Stimulated activated CD4-positive, alpha-beta T cell treated with anti-CD3 and anti-CD28 coated beads, Interleukin-2, amount 100 ng/mL, for 4 hours (primary cell): ENCODE measurements at regions not wholly inside any gene's neighbourhood (a gene's known extent, or its start where the extent isn't known, plus 50 kb on each side); places are given as distances from the start of the nearest gene placed in this dataset.
"Not testable (repeated sequence)": the region's sequence is repeated elsewhere in the genome, so short reads cannot be mapped to it uniquely, and the experiment has no call there.

ENCODE experiments used
- DNase-seq: peaks from one replicate; pipeline ENCODE4 v3.0.0-alpha.2; 2020; ENCODE audit warnings: low read depth

DNA sequence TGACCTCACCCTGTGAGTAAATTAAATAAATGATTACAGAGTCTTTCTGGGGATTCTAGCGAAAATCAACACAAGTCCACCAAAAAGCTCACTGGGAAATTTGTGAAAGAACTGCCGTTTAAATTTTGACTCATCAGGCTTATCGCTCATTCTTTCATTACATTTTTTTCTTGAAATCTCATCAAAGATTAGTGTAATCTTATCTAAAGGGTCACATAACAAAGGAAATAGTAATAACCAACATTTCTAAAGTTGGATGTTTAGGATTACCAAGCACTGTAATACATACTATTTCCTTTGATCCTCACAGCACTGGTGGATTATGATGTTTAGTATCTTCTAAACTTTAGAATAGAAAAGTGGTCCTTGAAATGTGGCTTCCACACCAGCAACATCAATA, 111.1 kb upstream of the CBLB start:
- DNase-seq, result no peak

DNA sequence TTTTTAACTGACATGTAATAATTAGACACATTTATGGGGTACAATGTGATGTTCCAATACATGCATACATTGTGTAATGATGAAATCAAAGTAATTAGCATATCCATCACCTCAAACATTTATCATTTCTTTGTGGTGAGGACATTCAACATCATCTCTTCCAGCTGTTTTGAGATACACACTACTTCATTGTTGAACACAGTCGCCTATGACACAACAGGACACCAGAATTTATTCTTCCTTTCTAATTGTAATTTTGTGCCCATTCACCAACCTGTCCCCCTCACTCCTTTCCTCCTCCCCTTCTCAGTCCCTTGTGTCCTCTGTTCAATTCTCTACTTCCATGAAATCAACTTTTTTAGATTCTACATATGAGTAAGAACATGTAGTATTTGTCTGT, 113.4 kb upstream of the CBLB start:
- no peak for DNase-seq

DNA sequence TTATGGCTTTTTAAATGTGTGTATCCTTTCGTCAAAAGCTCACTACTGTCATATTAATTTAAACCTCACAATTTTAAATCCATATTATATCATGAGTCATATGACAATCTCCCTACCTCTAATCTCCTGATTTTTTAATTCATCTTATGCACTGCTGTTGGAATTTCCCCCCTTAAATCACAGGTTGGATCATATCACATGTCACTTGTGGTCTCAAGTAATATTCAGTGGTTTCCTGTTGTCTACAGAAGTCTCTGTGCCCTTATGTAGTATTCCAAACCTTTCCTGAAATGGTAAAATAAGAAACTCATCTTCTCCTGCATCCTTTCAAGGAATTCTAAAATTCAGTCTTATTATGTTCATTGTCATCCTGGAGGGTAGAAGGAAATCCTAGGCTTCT, 116.0 kb upstream of the CBLB start:
- no peak for DNase-seq

DNA sequence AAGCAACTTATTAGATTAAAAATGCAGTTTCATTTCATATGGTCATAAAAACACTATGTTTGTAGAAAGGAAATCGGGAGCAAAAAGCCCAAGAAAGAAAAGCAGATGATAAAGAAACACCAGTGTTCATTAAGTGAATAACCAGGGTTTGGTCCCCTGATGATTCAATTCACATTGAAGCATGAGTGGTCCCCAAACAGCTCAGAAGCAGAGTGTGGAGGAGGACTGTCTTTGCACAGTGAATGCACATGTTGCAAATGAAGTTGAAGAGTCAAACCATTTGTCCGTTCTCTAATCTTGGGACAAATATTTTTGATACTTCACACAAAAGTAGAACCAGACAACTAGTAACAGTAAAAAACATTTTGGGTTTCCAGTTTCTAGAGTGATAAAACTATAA, 117.5 kb upstream of the CBLB start:
- not testable (repeated sequence) for DNase-seq

DNA sequence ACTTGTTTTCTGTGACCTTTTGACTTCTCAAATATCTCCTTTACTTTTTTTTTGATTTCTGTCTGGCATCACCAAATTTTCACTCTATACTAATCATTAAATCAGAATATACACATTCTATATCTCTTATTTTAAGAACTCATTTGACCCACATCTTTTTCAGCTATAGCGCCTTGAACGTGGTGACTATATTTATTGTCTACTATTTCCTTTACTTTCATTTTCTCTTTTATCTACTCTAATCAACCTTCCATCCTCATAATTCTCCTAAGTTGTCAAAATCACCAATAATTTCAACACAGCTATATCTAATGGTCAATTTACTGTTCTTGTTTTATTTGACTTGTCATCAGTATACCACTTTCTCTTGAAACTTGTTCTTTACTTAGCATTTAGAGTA, 119.0 kb upstream of the CBLB start:
- DNase-seq, result no peak

DNA sequence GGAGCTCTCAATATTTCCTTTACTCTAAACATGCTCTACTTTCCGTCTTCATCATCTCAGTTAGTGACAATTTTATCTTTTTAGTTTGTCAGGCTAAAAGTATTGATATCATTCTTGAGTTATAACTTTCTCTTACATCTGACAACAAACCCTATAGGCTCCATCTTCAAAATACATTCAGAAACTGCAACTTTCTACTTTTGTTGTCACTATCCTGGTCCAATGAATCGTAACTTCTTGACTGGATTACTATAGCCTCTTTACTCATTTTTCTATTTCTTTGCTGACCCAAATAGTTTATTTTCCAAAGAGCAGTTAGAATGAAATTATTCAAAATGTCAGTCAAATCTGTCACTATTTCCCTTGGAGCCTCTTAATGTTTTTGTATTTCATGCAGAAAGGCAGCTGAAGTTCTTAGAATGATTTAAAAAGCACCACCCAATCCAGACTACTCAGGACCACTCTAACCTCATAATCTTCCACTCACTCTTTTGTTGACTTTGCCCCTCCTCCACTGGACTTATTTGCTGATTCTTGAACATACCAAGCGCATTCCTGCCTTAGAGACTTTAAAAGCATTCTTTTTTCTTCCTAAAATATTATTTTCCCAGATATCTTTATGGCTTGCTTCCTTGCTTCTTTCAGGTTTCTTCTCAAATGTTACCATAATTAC, 119.9 kb upstream of the CBLB start:
- DNase-seq, result no peak

DNA sequence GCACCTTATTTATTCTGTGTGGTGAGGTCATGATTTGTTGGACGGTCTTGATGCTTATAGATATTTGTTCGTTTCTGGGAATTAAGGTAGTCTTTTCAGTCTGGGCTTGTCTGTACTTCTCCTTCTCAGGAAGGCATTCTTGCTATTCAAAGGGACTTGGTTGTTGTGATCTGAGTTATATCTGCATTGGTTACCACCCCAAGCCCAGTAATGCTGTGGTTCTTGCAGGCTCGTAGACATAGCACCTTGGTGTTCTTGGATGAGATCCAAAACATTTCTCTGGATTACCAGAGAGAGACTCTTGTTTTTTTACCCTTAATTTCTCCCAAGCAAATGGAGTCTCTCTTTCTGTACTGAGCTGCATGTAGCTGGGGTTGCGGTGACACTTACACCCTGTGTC, 128.0 kb upstream of the CBLB start:
- DNase-seq, result no peak

DNA sequence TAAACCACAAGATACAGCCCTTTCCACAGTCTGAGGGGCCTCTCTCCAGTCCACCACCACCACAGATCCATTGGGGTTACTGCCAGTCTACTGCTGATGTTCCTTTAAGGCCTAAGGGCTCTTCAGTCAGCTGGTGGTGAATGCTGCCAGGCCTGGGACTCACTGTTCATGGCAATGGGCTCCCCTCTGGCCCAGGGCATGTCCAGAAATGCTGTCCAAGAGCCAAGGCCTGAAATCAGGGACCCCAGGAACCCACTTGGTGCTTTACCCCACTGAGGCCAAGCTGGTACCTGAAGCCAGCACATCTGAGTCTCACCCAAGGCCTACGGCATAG, 128.6 kb upstream of the CBLB start:
- DNase-seq, result no peak

DNA sequence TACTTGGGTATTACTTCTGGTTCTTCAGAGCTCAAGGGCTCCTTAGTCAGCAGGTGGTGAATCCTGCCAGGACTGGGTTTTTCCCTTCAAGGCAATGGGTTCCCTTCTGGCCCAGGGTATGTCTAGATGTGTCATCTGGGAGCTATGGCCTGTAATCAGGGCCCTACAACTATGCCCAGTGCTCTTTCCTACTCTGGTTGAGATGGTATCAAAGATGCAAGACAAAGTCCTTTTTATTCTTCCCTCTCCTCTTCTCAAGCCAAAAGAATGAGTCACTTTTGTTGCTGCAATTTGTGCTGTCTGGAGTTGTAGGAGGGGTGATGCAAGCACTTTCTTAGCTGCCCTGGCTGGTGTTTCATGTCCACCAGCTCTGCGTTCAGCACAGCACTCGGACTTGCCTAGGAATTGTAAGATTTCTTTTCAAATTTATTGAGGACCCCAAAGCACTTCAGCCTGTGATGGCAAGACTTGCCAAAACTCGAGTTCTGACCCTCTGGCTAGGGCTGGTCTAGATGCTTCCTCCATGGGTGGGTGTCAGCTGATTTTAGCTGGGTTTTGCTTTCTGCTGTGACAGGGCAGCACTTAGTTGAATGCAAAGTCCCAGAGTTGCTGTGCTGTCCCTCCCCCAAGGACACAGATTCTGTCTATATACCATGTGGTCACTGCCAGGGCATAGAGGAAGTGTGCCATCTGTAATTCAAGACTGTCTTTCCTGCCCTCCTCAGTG, 129.2 kb upstream of the CBLB start:
- no peak for DNase-seq

DNA sequence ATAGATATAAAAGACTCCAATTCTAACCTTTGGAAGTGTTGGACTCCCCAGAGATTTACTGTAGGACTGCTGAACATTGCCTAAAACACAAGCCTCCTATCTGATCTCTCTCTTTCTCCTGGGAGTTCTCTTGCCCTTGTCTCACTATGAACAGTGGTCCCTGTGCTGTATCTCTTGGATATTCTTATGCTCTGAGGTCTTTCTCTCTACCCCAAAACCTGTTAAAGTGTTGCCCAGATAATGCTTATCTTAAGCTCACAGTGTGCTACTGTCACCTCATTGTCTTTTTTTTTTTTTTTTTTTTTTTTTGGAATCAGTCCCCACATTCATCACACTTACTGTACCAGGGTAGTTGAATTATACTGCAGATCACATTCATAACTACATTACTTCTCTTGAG, 131.0 kb upstream of the CBLB start:
- no peak for DNase-seq

DNA sequence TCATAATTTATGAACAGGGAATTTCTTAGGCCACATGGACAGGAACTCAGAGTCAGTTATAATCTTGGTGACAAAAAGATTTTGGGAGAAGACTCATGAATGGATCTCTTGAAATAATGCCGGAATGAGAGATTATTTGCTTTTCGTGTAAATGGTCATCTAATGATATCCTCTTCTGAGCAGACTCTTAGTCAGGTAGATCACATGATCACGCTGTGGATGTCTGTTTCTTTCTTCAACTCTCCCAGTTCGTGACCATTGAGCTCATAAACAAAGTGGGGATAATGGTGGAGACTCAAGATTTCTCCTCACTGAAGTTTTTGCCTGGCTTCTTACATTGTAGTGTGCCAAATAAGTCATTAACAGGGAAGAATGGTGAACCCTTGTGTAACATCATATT, 133.1 kb upstream of the CBLB start:
- DNase-seq, result no peak

DNA sequence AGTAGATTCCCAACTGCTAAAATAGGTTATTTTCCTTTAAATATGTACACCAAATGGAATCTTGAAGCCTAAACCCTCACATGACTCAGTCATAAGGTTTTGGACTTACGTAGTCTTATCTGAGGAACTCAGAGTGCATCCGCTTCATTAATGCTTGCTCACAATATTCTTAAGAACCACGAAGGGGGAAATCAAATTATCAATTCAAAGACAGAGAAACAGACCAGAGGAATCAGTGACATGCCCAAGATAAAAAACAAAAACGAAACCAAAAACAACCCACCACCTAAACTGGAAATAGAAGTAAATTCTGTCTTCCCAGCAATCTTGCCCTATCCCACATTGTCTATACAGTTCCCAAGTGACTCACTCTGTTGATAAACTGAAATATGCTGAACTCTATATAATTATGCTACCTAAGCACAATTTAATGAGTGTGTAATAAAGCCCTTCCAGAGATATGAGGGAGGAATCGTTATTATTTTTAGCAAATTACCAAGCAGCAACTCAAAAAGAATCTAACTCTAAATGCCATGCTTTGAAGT, 135.4 kb upstream of the CBLB start:
- no peak for DNase-seq

DNA sequence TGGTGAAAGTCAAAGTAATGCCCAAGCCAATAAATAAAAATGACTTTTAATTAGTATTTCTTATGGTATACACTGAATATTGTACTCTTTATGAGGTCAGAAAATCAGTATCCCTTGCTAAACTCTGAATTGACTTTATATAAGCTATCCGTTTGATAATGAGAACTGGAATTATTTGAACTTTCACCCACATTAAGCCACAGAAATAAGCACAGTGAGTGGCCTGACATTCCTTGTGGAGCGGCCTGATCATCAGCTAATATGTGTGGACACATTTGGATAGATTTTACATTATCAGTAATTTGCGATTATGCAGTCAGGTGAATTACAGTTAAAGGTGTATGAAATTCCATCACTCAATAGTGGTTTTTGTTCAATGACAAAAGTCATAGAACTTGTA, 136.0 kb upstream of the CBLB start:
- DNase-seq, result no peak

DNA sequence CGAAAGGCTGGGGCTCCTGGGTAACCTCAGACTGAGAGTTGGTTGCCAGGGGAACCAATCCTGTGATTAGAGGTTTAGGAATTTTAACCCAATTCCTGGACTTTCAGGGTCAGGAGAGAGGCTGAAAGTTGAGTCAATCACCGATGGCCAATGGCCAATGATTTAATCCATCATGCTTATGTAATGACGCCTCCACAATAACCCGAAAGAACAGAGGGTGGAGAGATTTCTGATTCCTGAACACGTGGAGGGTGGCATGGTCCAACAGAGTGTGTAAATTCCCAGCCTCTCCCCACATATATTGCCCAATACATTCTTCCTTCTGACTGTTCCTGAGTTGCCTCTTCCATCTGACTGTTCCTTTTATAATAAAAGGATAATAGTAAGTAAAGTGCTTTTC, 137.2 kb upstream of the CBLB start:
- DNase-seq, result no peak

DNA sequence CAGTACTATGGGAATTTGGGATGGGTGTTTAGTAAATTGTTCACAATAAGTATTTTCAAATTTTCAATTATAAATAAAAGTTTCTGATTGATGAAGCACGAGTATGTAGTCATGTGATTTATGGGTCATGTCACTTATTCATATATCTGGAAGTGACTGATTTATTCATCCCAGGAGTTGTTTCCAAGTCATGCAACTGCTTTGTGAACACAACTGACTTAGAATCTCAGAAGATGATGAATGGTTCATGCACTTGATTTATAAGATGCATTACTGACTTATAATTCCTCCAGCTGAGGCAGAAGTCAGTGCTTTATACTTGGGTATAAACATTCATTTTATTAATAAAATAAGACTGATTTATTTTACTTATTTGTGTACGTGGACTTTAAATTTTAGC, 137.8 kb upstream of the CBLB start:
- no peak for DNase-seq

DNA sequence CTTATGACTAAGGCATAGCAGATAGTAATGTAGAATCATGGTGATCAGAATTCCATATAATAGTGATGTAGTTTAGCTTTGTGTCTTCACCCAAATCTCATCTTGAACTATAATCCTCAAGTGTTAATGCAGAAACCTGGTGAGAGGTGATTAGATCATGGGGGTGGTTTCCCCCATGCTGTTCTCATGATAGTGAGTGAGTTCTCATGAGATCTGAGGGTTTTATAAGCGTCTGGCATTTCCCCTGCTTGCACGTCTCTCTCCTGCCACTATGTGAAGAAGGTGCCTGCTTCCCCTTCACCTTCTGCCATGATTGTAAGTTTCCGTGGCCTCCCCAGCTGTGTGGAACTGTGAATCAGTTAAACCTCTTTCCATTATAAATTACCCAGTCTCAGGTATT, 138.7 kb upstream of the CBLB start:
- DNase-seq, result peak; percentile 13

DNA sequence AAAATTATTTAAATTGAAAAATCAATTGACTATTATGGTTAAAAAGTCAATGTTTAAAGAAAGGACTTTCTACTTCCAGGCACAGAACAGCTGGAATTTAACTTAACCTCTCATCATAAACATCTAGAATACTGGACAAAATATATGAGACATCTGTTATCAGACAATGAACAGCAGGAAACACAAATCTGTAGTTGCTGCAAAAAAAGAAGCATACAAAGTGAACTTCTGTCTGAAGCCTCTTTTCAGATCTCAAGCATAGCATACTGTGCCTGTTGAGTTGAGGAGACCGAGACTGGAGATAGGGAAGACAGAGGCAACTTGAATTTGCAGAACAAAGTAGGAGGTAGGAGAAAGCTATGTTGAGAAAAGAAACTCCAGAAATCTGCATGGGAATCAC, 140.0 kb upstream of the CBLB start:
- no peak for DNase-seq

DNA sequence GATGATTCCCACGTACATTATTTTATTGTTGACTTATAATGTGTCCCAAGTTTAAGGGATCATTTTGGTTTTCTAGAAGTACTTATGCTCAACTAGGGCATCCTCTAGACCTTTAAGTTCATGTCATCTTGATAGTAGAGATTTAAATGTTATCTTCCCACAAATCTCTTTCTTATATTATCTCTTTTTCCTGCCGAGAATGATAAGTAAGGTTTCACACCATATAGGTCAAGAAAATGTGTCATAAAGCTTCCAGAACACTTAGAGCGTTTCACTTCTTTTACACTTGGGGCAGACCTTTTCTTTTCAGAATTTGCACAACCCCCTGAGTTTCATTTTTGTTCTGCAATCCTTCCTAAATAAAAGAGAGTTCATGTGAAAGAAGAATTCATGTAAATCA, 142.0 kb upstream of the CBLB start:
- no peak for DNase-seq

DNA sequence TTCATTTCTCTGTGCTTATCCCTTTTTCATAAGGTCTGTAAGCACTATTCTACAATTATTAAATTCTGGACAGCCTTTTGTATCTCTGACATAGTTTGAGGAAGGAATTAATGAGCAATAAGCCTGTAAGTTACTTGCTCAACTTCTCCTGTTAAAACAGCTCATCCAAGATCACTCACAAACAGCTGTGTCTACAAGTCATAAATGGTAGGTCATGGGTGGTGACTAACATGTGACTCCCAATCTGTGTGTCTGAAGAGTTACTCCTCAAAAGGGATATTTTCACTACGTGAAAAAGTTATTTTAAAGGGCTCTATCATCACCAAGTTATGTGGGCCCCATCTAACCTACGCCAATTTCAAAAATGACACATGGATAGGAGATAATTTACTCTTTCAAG, 145.2 kb upstream of the CBLB start:
- no peak for DNase-seq

DNA sequence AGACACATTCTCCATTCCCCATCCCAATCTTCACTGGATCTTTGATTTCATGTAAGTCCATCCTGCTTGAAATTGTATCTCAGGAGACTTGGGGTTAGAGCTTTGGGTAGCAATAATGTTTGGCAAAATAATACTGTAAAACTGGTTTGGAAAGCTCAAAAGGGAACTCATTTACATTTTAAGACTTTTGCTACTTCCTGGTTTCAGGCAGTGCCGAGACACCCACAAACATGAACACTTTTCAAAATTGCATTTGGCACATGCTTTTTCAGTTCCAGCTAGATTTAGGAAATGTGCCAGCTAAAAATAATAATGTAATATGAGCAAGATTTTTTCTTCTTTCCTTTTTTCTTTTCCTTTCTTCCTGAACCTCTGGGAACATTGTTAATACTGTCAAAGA, 145.7 kb upstream of the CBLB start:
- no peak for DNase-seq

DNA sequence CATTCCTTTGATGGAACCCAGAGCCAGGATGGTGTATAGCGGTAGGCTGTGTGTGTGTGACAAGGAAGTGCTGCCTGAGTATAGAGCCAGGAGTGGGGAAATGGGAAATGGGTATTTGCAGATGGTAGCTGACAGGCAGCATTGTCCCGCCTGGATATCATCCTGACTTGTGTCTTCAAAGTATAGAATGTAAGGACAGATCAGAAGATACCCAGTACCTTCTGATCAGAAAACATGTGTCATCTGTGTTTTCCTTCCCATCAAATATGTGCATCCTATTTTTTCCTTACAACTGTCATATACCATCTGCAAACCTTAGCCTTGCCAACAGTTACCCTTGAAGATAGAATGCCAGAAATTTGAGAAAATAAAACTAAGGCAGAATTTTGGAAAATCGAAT, 146.2 kb upstream of the CBLB start:
- DNase-seq, result no peak

DNA sequence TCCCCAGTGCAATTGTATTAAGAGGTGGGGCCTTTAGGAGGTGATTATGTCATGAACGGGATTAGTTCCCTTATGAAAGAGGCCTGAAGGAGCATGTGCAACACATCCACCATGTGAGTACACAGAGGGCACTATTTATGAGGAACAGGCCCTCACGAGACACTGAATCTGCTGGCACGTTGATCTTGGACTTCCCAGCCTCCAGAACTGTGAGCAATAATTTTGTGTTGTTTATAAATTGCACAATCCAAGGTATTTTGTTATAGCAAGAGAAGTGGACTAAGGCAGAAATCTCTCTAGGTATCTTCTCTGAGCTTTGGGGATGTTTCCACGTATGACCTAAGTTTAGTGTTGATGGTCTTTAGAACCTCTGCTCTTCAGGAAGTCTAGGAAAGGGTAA, 149.3 kb upstream of the CBLB start:
- no peak for DNase-seq

DNA sequence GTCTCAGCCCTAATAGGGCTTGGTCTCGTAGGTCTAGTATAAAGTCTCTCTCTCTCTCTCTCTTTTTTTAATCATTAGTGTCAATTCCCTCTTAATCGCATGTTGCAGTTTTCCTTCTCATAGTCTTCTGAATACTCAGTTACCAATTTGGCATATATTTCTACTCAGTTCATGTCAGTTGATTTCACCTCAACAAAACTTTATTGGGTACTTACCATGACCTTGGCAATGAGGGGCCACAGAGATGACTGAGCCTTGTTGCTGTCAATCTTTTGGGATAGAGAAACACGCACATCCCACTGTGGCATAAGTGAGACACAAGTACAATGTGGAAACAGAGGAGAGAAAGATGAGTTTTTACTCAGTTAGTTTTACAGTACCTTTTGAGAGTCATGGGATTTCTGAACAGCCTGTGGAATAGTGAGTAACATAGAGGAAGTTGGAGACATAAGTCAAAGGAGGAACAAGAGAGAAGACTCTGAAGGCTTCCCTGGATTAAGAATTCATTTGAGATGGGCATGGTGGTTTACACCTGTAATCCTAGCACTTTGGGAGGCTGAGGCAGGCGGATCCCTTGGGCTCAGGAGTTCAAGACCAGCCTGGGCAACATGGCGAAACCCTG, 150.2 kb upstream of the CBLB start:
- DNase-seq, result no peak

DNA sequence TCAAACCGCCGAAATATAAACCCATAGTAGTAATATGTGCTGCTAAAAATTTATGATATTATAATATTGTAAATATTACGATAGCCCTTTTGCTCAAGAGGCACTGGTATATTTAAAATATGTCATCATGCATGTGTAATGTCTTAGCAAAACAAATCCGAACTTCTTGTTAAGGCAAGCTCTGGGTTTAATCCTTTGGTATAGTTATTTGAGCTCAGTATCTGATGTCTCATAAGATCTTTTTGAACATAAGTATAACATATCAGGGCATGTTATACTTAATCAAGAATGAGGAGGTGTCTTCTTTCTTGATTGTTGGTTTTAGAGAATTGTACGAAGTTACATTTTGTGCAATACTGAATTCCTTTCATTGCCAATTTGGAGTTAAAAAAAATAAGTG, 154.1 kb upstream of the CBLB start:
- no peak for DNase-seq
